ENCODE measurements at regions not wholly inside any gene's neighbourhood (a gene's known extent, or its start where the extent isn't known, plus 50 kb on each side); places are given as distances from the start of the nearest gene placed in this dataset.
A peak's percentile ranks its signal among the peaks of the same experiment; 100 is the strongest.

- TF ChIP-seq CTCF (IDR thresholded peaks at IDR 0.05; ENCODE audit: insufficient read depth, low read depth, low read length) = no peak
- no peak for DNase-seq (ENCODE audit: low read depth)
- no peak overlapping the region for H3K4me3 ChIP-seq (ENCODE audit: low read depth, low read length)
Observed at GRCh38 chr15:91514147-91514546, 339.4 kb upstream of the SLCO3A1 start.

GRCh38 chr15:91515188-91515754 is 338.2 kb upstream of the SLCO3A1 start:
- no peak for TF ChIP-seq CTCF (IDR thresholded peaks at IDR 0.05; ENCODE audit: insufficient read depth, low read depth, low read length)
- peak; percentile 42 for DNase-seq (ENCODE audit: low read depth)
- no peak overlapping the region for H3K4me3 ChIP-seq (ENCODE audit: low read depth, low read length)

GRCh38 chr15:91516866-91517265 is 336.6 kb upstream of the SLCO3A1 start:
- TF ChIP-seq CTCF (IDR thresholded peaks at IDR 0.05; ENCODE audit: insufficient read depth, low read depth, low read length) = no peak
- no peak for DNase-seq (ENCODE audit: low read depth)
- no peak overlapping the region for H3K4me3 ChIP-seq (ENCODE audit: low read depth, low read length)

- no peak overlapping the region for H3K4me3 ChIP-seq (ENCODE audit: low read depth, low read length)
- no peak for TF ChIP-seq CTCF (IDR thresholded peaks at IDR 0.05; ENCODE audit: insufficient read depth, low read depth, low read length)
- no peak for DNase-seq (ENCODE audit: low read depth)
Observed at GRCh38 chr15:91517491-91518200, 335.9 kb upstream of the SLCO3A1 start.

- no peak for TF ChIP-seq CTCF (IDR thresholded peaks at IDR 0.05; ENCODE audit: insufficient read depth, low read depth, low read length)
- no peak for DNase-seq (ENCODE audit: low read depth)
- no peak overlapping the region for H3K4me3 ChIP-seq (ENCODE audit: low read depth, low read length)
Observed at GRCh38 chr15:91520850-91521249, 332.7 kb upstream of the SLCO3A1 start.

- H3K4me3 ChIP-seq (ENCODE audit: low read depth, low read length) = no peak overlapping the region
- DNase-seq (ENCODE audit: low read depth) = no peak
- TF ChIP-seq CTCF (IDR thresholded peaks at IDR 0.05; ENCODE audit: insufficient read depth, low read depth, low read length) = no peak
Observed at GRCh38 chr15:91521548-91521947, 332.0 kb upstream of the SLCO3A1 start.

All from fibroblast of villous mesenchyme (primary cell).